ENCODE measurements at regions not wholly inside any gene's neighbourhood (a gene's known extent, or its start where the extent isn't known, plus 50 kb on each side); places are given as distances from the start of the nearest gene placed in this dataset.

DNA sequence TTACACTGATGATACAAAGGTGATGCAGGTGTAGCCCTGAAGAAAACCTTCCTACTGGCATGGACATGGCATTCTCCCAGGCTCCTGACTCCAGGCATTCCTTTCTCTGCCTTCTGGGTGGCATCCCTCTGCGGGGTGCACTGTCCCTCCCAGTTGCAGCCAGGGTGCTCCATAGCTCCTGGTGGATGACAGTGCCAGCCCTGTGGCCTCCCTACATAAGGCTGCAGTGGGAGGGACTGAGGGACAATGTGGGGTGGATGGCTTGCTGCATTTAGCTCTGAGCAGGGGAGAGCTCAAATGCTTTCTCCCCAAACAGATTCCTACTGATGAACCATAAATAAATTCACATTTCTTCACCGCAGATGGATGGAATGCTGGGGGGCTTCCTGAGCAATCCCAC is 97.0 kb upstream of the GJB5 start:
- Histone ChIP-seq H3K4me1 (no peaks in the 10 kb centered on the region), H3K9me3 (no peaks in the 10 kb centered on the region), H3K36me3 (no peaks in the 10 kb centered on the region), H3K27me3 (no peaks in the 10 kb centered on the region), H3K4me3 (no peak overlapping the region), H3K27ac (no peak overlapping the region)
- DNase-seq (no peak), ATAC-seq (no peak)
- TF ChIP-seq, protein P1, sequence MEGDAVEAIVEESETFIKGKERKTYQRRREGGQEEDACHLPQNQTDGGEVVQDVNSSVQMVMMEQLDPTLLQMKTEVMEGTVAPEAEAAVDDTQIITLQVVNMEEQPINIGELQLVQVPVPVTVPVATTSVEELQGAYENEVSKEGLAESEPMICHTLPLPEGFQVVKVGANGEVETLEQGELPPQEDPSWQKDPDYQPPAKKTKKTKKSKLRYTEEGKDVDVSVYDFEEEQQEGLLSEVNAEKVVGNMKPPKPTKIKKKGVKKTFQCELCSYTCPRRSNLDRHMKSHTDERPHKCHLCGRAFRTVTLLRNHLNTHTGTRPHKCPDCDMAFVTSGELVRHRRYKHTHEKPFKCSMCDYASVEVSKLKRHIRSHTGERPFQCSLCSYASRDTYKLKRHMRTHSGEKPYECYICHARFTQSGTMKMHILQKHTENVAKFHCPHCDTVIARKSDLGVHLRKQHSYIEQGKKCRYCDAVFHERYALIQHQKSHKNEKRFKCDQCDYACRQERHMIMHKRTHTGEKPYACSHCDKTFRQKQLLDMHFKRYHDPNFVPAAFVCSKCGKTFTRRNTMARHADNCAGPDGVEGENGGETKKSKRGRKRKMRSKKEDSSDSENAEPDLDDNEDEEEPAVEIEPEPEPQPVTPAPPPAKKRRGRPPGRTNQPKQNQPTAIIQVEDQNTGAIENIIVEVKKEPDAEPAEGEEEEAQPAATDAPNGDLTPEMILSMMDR (IDR thresholded peaks at IDR 0.05), result no peak
- TF ChIP-seq POLR2A (IDR thresholded peaks at IDR 0.05), result no peak
- intact Hi-C loops (cut with DNase I), result no loop called here
- no CpG with 5 or more reads among the region's 2 CpGs for WGBS (ENCODE audit: insufficient coverage, low coverage, low lambda C conversion rate, missing lambda C conversion rate)

DNA sequence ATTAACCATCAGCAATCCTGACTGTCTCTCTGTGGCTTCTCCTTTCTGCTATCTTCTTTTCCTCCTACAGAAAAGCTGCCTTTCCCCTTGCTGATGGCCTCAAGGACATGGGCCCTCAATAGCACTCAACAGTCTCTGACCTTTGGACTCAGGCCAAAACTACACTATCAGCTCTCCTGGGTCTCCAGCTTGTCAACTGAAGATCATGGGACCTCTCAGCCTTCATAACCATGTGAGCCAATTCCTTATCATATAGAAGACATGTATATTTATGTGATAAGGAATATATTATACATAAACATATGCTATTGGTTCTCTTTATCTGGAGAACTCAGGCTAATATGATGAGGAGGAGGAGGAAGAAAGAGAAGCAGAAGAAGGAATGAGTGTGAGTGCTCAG is 91.8 kb upstream of the GJB5 start:
- Histone ChIP-seq H3K27me3 (no peaks in the 10 kb centered on the region), H3K27ac (no peak overlapping the region), H3K36me3 (no peaks in the 10 kb centered on the region), H3K4me1 (no peaks in the 10 kb centered on the region), H3K9me3 (no peaks in the 10 kb centered on the region), H3K4me3 (no peak overlapping the region)
- ATAC-seq (no peak), DNase-seq (no peak)
- intact Hi-C loops (cut with DNase I), result no loop called here
- TF ChIP-seq, protein P1 (IDR thresholded peaks at IDR 0.05), result no peak
- no peak for TF ChIP-seq POLR2A (IDR thresholded peaks at IDR 0.05)

DNA sequence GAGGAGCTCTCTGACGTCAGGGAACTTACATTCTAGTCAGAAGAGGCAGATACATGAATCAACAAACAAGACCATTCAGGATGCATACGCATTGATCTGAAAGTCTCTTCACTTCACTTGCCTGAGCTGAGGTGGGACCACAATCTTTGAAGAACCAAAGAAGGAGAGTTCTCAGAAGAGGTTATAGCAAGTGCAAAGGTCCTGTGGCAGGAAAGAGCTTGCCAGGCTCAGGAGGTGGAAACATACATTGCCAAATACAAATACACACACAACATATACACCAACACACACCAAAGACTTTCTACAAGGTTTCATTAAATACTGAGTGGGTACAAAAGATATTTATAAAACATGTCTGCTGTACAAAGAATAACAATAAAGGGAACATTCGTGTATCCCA is 86.8 kb upstream of the GJB5 start:
- Histone ChIP-seq H3K4me1 (no peaks in the 10 kb centered on the region), H3K9me3 (no peaks in the 10 kb centered on the region), H3K36me3 (no peaks in the 10 kb centered on the region), H3K27ac (no peak overlapping the region), H3K27me3 (no peaks in the 10 kb centered on the region), H3K4me3 (no peak overlapping the region)
- WGBS (ENCODE audit: insufficient coverage, low coverage, low lambda C conversion rate, missing lambda C conversion rate), result 48% methylated on average over 3 of the region's 3 CpGs
- DNase-seq (no peak), ATAC-seq (no peak)
- intact Hi-C loops (cut with DNase I), result no loop called here
- TF ChIP-seq, protein P1 (IDR thresholded peaks at IDR 0.05), result no peak
- TF ChIP-seq POLR2A (IDR thresholded peaks at IDR 0.05), result no peak

DNA sequence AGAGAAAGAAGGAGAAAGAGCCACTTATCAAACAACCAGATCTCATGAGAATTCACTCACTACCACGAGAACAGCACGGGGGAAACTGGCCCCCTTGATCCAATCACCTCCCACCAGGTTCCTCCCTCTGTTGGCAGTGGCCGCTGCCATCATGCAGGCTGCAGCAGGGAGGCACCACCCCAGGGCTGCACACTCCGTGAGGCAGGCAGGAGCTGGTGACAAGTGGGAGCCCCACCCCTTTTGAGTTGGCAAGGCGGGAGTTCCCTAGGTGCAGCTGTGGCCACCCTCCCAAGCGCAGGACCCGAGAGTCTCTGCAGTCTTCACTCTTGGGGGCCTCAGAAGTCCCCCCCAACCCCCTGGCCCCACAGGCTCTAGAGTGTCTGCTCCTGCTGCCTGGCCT is 83.9 kb upstream of the GJB5 start:
- Histone ChIP-seq H3K4me1 (no peaks in the 10 kb centered on the region), H3K27ac (no peak overlapping the region), H3K27me3 (no peaks in the 10 kb centered on the region), H3K9me3 (no peaks in the 10 kb centered on the region), H3K36me3 (no peaks in the 10 kb centered on the region), H3K4me3 (no peak overlapping the region)
- intact Hi-C loops (cut with DNase I), result no loop called here
- ATAC-seq (no peak), DNase-seq (no peak)
- whole genome bisulfite sequencing (ENCODE audit: insufficient coverage, low coverage, low lambda C conversion rate, missing lambda C conversion rate), result 57% methylated on average over 5 of the region's 7 CpGs
- TF ChIP-seq, protein P1 (IDR thresholded peaks at IDR 0.05), result no peak
- TF ChIP-seq POLR2A (IDR thresholded peaks at IDR 0.05), result no peak

DNA sequence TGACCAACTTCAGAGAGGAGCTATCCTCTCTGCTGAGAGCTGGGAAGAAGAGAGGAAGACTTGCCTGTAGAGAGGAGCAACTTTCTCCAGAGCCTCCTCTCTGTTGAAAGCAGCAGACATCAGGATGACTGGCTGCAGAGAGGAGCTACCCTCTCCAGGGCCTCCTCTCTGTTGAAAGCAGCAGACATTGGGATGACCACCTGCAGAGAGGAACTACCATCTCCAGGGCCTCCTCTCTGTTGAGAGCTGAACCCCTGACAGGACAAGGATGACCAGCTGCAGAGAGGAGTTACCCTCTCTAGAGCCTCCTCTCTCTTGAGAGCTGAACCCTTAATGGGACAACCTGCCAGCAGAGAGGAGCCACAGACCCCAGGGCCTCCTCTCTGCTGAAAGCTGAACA is 83.0 kb upstream of the GJB5 start:
- H3K36me3 ChIP-seq, result no peaks in the 10 kb centered on the region
- intact Hi-C loops (cut with DNase I), result no loop called here
- H3K4me1 ChIP-seq, result no peaks in the 10 kb centered on the region
- no peaks in the 10 kb centered on the region for H3K27me3 ChIP-seq
- no peak for ATAC-seq
- no peak overlapping the region for H3K4me3 ChIP-seq
- H3K9me3 ChIP-seq, result no peaks in the 10 kb centered on the region
- TF ChIP-seq, protein P1 (IDR thresholded peaks at IDR 0.05), result no peak
- TF ChIP-seq POLR2A (IDR thresholded peaks at IDR 0.05), result no peak
- H3K27ac ChIP-seq, result no peak overlapping the region
- no peak for DNase-seq

Data from right lobe of liver (tissue), 6 donors.